SU-DHL-6 (cell line): ENCODE measurements at regions not wholly inside any gene's neighbourhood (a gene's known extent, or its start where the extent isn't known, plus 50 kb on each side); places are given as distances from the start of the nearest gene placed in this dataset.

Experiments
- H2AFZ ChIP-seq: fragments of 200-600 bp; sonication (generic); 2 replicates; pipeline ENCODE4 v1.6.1; 2014; ENCODE audit warnings: low read depth, mild to moderate bottlenecking, moderate library complexity, mixed read lengths, antibody characterized with exemption, low read length; ENCODE audit not compliant: severe bottlenecking
- H3F3A ChIP-seq: fragments of 200-600 bp; shearing (Covaris generic); 2 replicates; pipeline ENCODE4 v1.6.0; 2016; ENCODE audit warnings: antibody characterized with exemption, mild to moderate bottlenecking; ENCODE audit not compliant: insufficient read depth
- H3K27ac ChIP-seq: fragments of 200-600 bp; sonication (generic); 2 replicates; pipeline ENCODE4 v1.5.1; 2016; ENCODE audit warnings: low read depth, mild to moderate bottlenecking, low read length, moderate library complexity, mixed read lengths
- H3K27me3 ChIP-seq: fragments of 200-600 bp; sonication (generic), shearing (Covaris generic); 2 replicates; pipeline ENCODE4 v1.6.0; 2014; ENCODE audit warnings: mild to moderate bottlenecking, low read length
- H3K36me3 ChIP-seq: fragments of 200-600 bp; sonication (generic); 2 replicates; pipeline ENCODE4 v1.6.1; 2014; ENCODE audit warnings: mild to moderate bottlenecking, low read length, mixed read lengths
- H3K4me2 ChIP-seq: fragments of 300-600, 200-600 bp; shearing (Covaris generic), sonication (generic); 2 replicates; pipeline ENCODE4 v1.6.0; 2014; ENCODE audit warnings: low read length, low read depth, mild to moderate bottlenecking; ENCODE audit not compliant: poor library complexity, severe bottlenecking
- H3K4me3 ChIP-seq: fragments of 200-600 bp; sonication (generic); 2 replicates; pipeline ENCODE4 v1.5.1; 2014; ENCODE audit warnings: antibody characterized with exemption, low read length, mild to moderate bottlenecking, mixed read lengths; ENCODE audit not compliant: insufficient read depth, poor library complexity, severe bottlenecking
- H3K79me2 ChIP-seq: fragments of 200-600 bp; sonication (generic); 2 replicates; pipeline ENCODE4 v1.6.1; 2014; ENCODE audit warnings: mild to moderate bottlenecking, low read length, moderate library complexity; ENCODE audit not compliant: insufficient read depth
- H3K9ac ChIP-seq: fragments of 200-600 bp; sonication (generic); 2 replicates; pipeline ENCODE4 v1.7.0; 2014; ENCODE audit warnings: mild to moderate bottlenecking, low read length
- H3K9me2 ChIP-seq: fragments of 200-600 bp; sonication (generic); replicated peaks from 2 replicates; pipeline ENCODE4 v1.6.1; 2014; ENCODE audit warnings: low read length; ENCODE audit not compliant: insufficient read depth
- H3K9me3 ChIP-seq: fragments of 200-600 bp; sonication (generic); 2 replicates; pipeline ENCODE4 v1.6.1; 2014; ENCODE audit warnings: low read length, mixed read lengths; ENCODE audit not compliant: insufficient read depth
- H4K20me1 ChIP-seq: fragments of 200-600 bp; sonication (generic); 2 replicates; pipeline ENCODE4 v1.6.1; 2014; ENCODE audit warnings: low read depth, mild to moderate bottlenecking, antibody characterized with exemption, low read length, moderate library complexity, mixed read lengths
- CTCF ChIP-seq: fragments of 200-600 bp; sonication (generic); IDR thresholded peaks from one replicate; pipeline ENCODE4 v1.5.1; 2017; ENCODE audit warnings: antibody characterized with exemption, mild to moderate bottlenecking, low read length, moderate library complexity; ENCODE audit not compliant: insufficient read depth, poor library complexity, severe bottlenecking
- EZH2phosphoT487 ChIP-seq: fragments of 200-600 bp; sonication (generic), shearing (Covaris generic); conservative IDR thresholded peaks from 2 replicates; pipeline ENCODE4 v1.6.1; 2018; ENCODE audit warnings: mild to moderate bottlenecking, antibody characterized with exemption, low read length, moderate library complexity, mixed read lengths

DNA sequence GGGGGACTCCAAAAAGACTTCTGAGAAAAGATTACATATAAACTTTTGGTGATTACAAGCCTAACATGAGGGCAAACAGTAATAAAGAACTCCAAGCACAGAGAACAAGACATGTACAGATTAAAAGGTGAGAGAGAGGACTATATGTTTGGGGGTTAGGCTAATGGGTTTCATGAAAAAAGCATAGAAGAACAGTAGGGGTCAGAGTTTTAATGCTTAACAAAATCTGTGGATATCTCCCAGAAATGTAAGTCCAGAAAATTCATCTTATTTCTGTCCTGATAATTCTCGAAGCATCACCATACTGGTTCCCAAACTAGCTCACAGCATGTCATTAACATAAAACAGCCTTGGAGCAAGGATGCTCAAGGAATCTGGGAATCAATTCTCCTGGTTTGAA lies 137.2 kb downstream of the ARRDC3 start:
- Histone ChIP-seq H3F3A (no peaks in the 10 kb centered on the region), H3K9me2 (no peaks in the 10 kb centered on the region), H3K4me2 (no peak overlapping the region), H3K9me3 (0 out of 2 replicates have a peak, but pooled peaks cover 6% of the 10 kb centered on the region), H3K27me3 (no peaks in the 10 kb centered on the region), H4K20me1 (no peaks in the 10 kb centered on the region), H3K36me3 (no peaks in the 10 kb centered on the region), H2AFZ (no peak overlapping the region), H3K27ac (no peak overlapping the region), H3K9ac (no peak overlapping the region), H3K79me2 (no peaks in the 10 kb centered on the region), H3K4me3 (no peak overlapping the region)
- TF ChIP-seq EZH2phosphoT487 (no peak), CTCF (no peak)

DNA sequence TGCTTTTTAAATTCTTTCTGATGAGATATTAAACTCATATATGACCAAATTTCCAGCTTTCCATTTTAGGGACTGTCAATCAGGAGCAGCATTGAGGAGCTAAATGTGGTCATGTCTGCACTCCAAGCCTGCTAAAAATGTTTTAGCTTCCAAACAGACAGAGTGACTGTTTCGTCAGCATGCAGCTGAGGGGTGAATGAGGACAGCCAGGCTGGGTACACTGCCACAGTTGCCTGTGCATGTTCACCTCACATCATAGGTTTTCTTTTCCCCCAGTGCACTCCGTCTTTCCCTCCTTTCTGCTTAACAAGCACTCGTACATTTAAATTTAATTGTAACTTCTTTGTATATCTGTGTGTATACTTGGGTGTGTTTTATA lies 138.1 kb downstream of the ARRDC3 start:
- H3K36me3 ChIP-seq, result no peaks in the 10 kb centered on the region
- no peak overlapping the region for H3K27ac ChIP-seq
- no peak overlapping the region for H3K4me3 ChIP-seq
- no peak overlapping the region for H2AFZ ChIP-seq
- no peak for TF ChIP-seq EZH2phosphoT487
- TF ChIP-seq CTCF, result no peak
- H3K9me2 ChIP-seq, result no peaks in the 10 kb centered on the region
- no peaks in the 10 kb centered on the region for H4K20me1 ChIP-seq
- no peaks in the 10 kb centered on the region for H3K27me3 ChIP-seq
- no peaks in the 10 kb centered on the region for H3F3A ChIP-seq
- H3K9ac ChIP-seq, result no peak overlapping the region
- H3K79me2 ChIP-seq, result no peaks in the 10 kb centered on the region
- no peak overlapping the region for H3K4me2 ChIP-seq
- 0 out of 2 replicates have a peak, but pooled peaks cover 6% of the 10 kb centered on the region for H3K9me3 ChIP-seq

- Histone ChIP-seq H3K27ac (no peak overlapping the region), H3K4me3 (no peak overlapping the region), H3K27me3 (no peaks in the 10 kb centered on the region), H3K36me3 (no peaks in the 10 kb centered on the region), H3F3A (no peaks in the 10 kb centered on the region), H3K79me2 (no peaks in the 10 kb centered on the region), H4K20me1 (no peaks in the 10 kb centered on the region), H3K9me3 (0 out of 2 replicates have a peak, but pooled peaks cover 6% of the 10 kb centered on the region), H2AFZ (no peak overlapping the region), H3K9ac (no peak overlapping the region), H3K4me2 (no peak overlapping the region), H3K9me2 (no peaks in the 10 kb centered on the region)
- TF ChIP-seq EZH2phosphoT487 (no peak), CTCF (no peak)
Observed at GRCh38 chr5:91244380-91245073, 138.6 kb downstream of the ARRDC3 start.
